Esophagus squamous epithelium (tissue), 4 donors: ENCODE measurements at regions not wholly inside any gene's neighbourhood (a gene's known extent, or its start where the extent isn't known, plus 50 kb on each side); places are given as distances from the start of the nearest gene placed in this dataset.

Experiments
- CTCF ChIP-seq, 6 experiments: fragments of 450-650 bp in 4 of 6; fragments of 200-600 bp in 2 of 6; sonication (generic) in 2 of 6; IDR thresholded peaks; one replicate each; pipeline ENCODE4 v1.5.1; 2016 to 2019; ENCODE audit warnings: antibody characterized with exemption in 6 of 6, mild to moderate bottlenecking in 4 of 6, moderate library complexity in 4 of 6
- POLR2A ChIP-seq, 4 donors: fragments of 450-650 bp; IDR thresholded peaks; one replicate each; pipeline ENCODE4 v1.6.1; 2017; ENCODE audit warnings: antibody characterized with exemption in 4 of 4, mild to moderate bottlenecking in 4 of 4, moderate library complexity in 3 of 4

- TF ChIP-seq CTCF (IDR thresholded peaks at IDR 0.05) (no peak), POLR2A (IDR thresholded peaks at IDR 0.05) (no peak)
Measured at GRCh38 chr3:189488241-189488767, 142.9 kb upstream of the TP63 start.
